NK-92 treated with Interleukin-12 subunit alpha and Interleukin-12 subunit beta, amount 100 ng/mL, for 24 hours (cell line): ENCODE measurements at regions not wholly inside any gene's neighbourhood (a gene's known extent, or its start where the extent isn't known, plus 50 kb on each side); places are given as distances from the start of the nearest gene placed in this dataset.
A peak's percentile ranks its signal among the peaks of the same experiment; 100 is the strongest.

Experiments
- DNase-seq: peaks from one replicate; lab custom pipeline; 2025; lab: John Stamatoyannopoulos, UW

DNA sequence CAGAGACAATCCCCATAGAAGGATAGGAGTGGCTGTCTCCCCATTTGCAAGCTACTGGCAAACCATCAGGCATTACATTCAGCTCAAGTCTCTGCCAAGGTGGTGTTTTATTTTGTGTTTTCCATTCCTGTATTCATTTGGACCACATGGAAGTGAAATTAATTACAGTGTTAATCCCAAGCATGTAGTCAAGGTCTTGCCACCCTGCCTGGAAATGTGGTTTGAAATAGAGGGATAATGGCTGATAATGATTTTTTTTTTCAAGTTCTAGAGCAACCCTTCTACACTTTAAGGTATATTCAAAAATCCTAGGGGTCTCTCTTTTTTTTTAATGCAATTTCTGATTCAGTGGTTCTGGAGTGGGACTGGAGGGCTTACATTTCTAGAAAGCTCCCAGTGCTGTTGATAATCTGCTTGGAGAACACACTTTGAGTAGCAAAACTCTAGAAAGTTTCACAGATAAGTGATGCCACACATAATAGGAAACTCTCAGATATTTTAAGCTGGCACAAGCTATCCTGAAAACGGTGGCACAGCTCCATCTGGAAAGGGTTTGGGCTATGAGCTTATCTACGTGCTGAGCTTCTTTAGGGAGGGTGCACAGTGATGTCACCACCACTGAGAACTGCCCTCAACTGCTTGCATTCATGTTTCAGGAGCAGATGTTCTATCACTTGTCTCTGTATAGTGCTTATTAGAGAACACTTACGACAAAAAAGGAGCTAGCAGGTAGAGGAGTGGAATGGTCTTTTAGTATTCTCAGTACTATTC, 140.1 kb upstream of the IL12A start:
- no peak for DNase-seq

DNA sequence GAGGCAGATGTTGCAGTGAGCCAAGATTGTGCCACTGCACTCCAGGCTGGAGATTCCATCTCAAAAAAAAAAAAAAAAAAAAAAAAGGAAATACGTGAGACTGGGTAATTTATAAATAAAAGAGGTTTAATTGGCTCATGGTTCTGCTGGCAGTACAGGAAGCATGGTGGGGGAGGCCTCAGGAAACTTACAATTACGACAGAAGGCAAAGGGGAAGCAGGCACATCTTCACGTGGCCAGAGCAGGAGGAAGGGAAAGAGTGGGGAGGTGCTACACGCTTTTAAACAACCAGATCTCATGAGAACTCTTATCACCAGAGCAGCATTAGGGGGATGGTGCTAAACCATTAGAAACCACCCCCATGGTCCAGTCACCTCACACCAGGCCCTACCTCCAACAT, 138.2 kb upstream of the IL12A start:
- no peak for DNase-seq

- no peak for DNase-seq
Measured at GRCh38 chr3:159852266-159852665, 136.4 kb upstream of the IL12A start.

- DNase-seq: peak; percentile 47
Measured at GRCh38 chr3:159852821-159853505, 135.7 kb upstream of the IL12A start.

DNA sequence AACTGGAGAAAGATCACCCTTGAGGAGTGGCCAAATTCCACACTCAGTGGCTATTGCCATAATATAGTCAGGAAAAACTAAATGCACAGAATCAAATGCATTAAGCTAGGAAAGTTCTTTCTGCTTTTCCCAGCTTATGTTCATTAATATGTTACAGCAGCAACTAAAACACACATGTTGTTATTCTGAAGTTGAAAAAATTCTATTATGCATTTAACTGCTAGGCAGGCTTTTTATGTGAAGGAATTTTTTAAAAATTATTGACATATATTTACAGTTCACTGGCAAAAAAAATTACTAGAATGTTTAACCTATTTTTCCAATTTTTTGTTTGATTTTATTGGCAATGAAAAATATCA, 135.2 kb upstream of the IL12A start:
- no peak for DNase-seq

- no peak for DNase-seq
Measured at GRCh38 chr3:159854500-159855124, 134.0 kb upstream of the IL12A start.

DNA sequence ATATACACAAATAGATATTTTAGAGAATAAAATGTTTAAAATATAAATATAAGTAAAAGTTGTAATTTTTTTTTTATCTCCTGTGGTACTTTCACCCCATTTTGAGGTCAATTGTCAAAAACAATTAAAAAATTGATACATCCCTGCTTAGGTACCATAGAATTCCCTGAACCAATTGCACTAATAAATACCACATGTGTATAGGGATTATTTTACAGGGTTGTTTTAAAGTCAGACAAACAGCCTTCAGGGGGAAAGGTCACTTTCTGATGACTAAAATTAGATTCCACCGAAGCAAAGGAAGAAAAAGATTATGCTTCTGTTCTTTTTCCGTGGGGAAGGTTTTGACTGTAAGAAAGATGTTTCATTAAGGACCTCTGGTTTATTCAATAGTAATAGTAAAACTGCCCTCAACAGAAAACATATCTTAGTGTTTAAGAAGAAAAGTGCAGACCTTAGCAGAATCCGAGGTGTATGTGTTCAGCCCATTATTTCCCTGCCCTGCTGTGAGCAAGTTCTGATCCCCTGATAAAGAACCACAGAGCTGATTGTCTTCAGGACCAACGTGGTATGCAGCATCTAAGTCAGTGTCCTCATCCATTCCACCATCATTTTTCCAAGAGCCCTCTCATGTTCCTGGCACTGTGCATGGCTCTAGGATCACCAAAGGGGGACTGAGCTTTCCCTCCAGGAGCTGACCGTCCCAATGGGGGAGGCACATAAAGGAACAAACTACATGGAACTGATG, 132.9 kb upstream of the IL12A start:
- no peak for DNase-seq

GRCh38 chr3:159856590-159857104, 132.0 kb upstream of the IL12A start:
- no peak for DNase-seq

DNA sequence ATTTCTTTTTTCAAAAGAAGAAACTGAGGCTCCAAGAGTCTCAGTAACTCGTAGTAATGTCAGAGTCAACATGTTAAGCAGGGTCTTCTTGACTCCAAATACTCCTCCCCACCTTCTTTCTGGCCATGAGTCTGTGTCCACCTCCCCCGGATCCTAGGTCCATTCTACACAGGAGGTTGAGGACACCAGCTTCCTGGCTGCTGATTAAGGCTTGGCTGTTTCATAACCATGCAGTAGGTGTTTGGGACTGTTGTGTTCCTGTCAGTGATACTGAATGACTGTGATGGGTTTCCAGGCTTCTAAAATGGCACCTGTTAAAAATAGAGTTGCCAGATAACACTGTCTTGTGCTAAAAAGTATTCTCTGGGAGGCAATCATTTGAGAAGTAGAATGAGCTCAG, 130.8 kb upstream of the IL12A start:
- no peak for DNase-seq

DNA sequence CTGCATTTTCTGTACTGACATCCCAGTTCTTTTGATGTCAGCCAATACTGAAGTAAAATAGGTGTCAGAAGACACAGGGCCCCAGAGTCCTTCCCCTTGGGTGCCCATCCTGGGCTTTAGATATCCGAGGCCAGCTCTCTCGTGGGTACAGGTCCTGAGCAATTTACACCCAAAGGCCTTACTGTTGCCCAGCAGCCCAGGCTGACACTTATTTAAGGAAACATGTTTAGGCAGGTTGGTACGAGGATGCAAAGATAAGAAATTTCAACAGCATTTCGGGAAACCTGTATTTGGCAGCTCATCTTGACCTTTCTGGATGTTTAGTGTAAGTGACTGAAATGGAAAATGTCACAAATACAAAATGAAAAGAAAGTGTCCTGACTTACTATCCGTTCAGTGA, 130.0 kb upstream of the IL12A start:
- no peak for DNase-seq

DNA sequence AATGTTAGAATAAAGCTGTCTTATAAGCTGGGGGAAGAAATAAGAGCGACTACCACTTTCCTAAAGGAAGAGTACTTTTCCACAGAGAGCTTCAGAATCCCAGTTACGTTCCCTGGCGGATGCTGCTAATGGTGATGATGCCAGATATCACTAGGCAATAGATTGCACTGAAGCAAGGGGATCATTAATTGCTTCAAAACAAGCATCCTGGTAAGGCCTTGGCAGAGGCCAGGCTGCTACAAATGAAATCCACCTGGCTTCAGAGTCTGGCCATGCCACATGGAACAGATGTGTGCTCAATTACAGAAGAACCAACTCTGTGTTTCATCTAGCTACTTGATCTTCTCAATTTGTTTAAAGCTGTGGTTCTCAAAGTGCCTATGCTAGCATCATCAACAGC, 129.2 kb upstream of the IL12A start:
- DNase-seq: no peak

- peak; percentile 38 for DNase-seq
Measured at GRCh38 chr3:159859836-159860235, 128.8 kb upstream of the IL12A start.

- DNase-seq: peak; percentile 42
Measured at GRCh38 chr3:159860269-159861116, 128.1 kb upstream of the IL12A start.

GRCh38 chr3:159861369-159861987, 127.2 kb upstream of the IL12A start:
- no peak for DNase-seq

GRCh38 chr3:159865041-159865579, 123.5 kb upstream of the IL12A start:
- DNase-seq: no peak

GRCh38 chr3:159866201-159866746, 122.4 kb upstream of the IL12A start:
- DNase-seq: no peak

GRCh38 chr3:159867372-159867771, 121.3 kb upstream of the IL12A start:
- no peak for DNase-seq

DNA sequence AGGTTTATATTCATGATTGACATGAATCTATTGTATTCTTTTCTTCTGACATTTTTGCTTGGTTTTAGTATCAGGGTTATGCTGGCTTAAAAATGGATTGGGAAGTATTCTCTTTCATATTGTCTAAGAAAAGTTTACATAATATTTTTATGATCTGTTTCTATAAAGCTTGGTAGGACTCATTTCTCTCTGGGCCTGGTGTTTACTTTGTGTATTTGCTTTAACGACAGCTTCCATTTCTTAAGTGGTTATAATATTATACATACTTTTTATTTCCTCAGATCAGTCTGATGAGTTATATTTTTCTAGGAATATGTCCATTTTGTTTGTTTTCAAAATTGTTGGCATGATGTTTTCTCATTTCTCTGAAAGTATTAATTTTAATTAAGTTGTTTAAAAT, 117.9 kb upstream of the IL12A start:
- no peak for DNase-seq

- DNase-seq: no peak
Measured at GRCh38 chr3:159872374-159873109, 116.1 kb upstream of the IL12A start.

DNA sequence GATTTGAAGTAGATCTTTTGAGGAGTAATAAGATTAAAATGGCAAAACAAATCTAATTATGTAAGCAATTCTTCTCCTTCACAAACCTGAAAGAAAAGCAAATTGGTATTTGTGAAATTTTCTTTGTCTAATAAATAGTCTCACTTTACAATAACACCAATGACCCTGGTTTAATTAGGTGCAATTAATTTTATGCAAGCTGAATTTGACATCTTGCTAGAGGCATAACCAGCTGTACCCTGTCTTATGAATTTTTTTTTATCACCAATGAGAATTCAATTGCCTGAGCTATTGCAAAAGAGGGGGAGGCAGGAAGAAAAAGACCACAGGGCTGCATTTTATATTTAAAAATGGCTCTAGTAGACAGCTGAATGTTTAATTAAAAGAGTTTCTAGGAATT, 113.5 kb upstream of the IL12A start:
- no peak for DNase-seq
